Spleen (tissue), 11 donors: ENCODE measurements at regions not wholly inside any gene's neighbourhood (a gene's known extent, or its start where the extent isn't known, plus 50 kb on each side); places are given as distances from the start of the nearest gene placed in this dataset.

Source experiments
- DNase-seq: peaks from one replicate; pipeline ENCODE4 v3.0.0-alpha.2; 2020
- H3K27ac ChIP-seq, 8 donors: fragments of 200-600 bp; sonication (generic) in 7 of 8; 1 replicate in 4 of 8; 2 replicates in 4 of 8; pipeline versions ENCODE4 v1.5.0 to v1.8.0; 2016 to 2021; ENCODE audit warnings: inconsistent platforms in 4 of 8, mild to moderate bottlenecking in 4 of 8, moderate library complexity in 1 of 8
- H3K27me3 ChIP-seq, 7 donors: fragments of 200-600 bp; sonication (generic) in 6 of 7; replicated peaks in 1 of 7; 1 replicate in 4 of 7; 2 replicates in 3 of 7; pipeline versions ENCODE4 v1.5.0 to v1.8.0; 2016 to 2021; ENCODE audit warnings: inconsistent platforms in 3 of 7, mild to moderate bottlenecking in 1 of 7
- H3K36me3 ChIP-seq, 6 donors: fragments of 200-600 bp; sonication (generic) in 5 of 6; 1 replicate in 4 of 6; 2 replicates in 2 of 6; pipeline versions ENCODE4 v1.5.0 to v1.8.0; 2016 to 2021; ENCODE audit warnings: inconsistent platforms in 2 of 6
- H3K4me1 ChIP-seq, 6 donors: fragments of 200-600 bp; sonication (generic) in 5 of 6; 1 replicate in 3 of 6; 2 replicates in 3 of 6; pipeline versions ENCODE4 v1.5.0 to v1.8.0; 2016 to 2021; ENCODE audit warnings: inconsistent platforms in 3 of 6
- H3K4me3 ChIP-seq, 8 donors: fragments of 200-600 bp; sonication (generic) in 7 of 8; 1 replicate in 4 of 8; 2 replicates in 4 of 8; pipeline versions ENCODE4 v1.5.0 to v1.8.0; 2016 to 2021; ENCODE audit warnings: inconsistent platforms in 4 of 8, mild to moderate bottlenecking in 4 of 8, moderate library complexity in 2 of 8
- H3K9me3 ChIP-seq, 8 donors: fragments of 200-600 bp; sonication (generic) in 7 of 8; 1 replicate in 4 of 8; 2 replicates in 4 of 8; pipeline versions ENCODE4 v1.5.0 to v1.8.0; 2016 to 2021; ENCODE audit warnings: inconsistent platforms in 4 of 8
- CTCF ChIP-seq, 11 experiments: fragments of 200-600 bp in 7 of 11; fragments of 450-650 bp in 4 of 11; sonication (generic) in 4 of 11; IDR thresholded peaks in 8 of 11; conservative IDR thresholded peaks in 3 of 11; 1 replicate in 7 of 11; 2 replicates in 4 of 11; pipeline versions ENCODE4 v1.4.0 to v1.8.0; 2016 to 2021; ENCODE audit warnings: antibody characterized with exemption in 11 of 11, inconsistent platforms in 4 of 11, mild to moderate bottlenecking in 1 of 11
- POLR2A ChIP-seq, 3 donors: fragments of 450-650 bp; IDR thresholded peaks; one replicate each; pipeline ENCODE4 v1.5.1; 2017; ENCODE audit warnings: antibody characterized with exemption in 3 of 3, mild to moderate bottlenecking in 1 of 3
- POLR2AphosphoS5 ChIP-seq, 3 donors: sonication (generic); formaldehyde crosslinking; IDR thresholded peaks; one replicate each; pipeline ENCODE4 v1.5.1; 2017; ENCODE audit warnings: antibody characterized with exemption in 3 of 3
- WGBS, 5 donors: extraction: QIAGEN DNeasy Blood & Tissue Kit in 3 of 5; methylation state at CpG; one replicate each; pipeline versions ENCODE4 v1.1.5 to v1.1.7; 2013 to 2018; 5-methylcytosine and 5-hydroxymethylcytosine counted together
- intact Hi-C: fragments of 100-400 bp; cut with DNase I; formaldehyde crosslinking; loops from one replicate; pipeline ENCODE4 v1.15.0; 2023; ENCODE audit warnings: low total_unique reads
- donor health status: healthy with polysubstance abuse.
- donor health status: DM: no; HTN: no; CAD: no; lungs with moderate emphysema.
- donor health status: DM: no; HTN: no; CAD: no.
- donor health status: Bipolar disorder and iron deficiency.
- donor health status: healthy.
- donor health status: DM: no; HTN: no; CAD: no.
- donor health status: DM: yes; HTN: yes; CAD: no.

DNA sequence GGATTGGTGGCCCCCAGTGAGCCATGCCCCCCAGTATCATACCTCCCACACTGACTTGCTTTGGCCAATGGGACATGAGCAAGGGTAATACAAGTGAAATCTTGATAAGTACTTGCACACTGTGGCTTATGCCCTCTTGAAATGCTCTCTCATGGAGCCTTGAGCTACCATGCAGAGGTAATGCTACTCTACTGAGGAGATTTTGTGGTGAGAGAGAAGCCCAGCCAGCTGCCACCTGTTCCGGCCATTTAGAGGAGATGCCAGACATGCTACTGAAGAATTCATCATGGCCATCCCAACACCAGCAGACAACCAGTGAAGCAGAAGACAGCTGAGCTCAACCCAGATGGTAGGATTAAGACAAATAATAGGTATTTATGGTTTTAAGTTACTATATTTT, 299.5 kb downstream of the MEF2C start:
- TF ChIP-seq POLR2A (IDR thresholded peaks at IDR 0.05) (no peak), POLR2AphosphoS5 (IDR thresholded peaks at IDR 0.05) (no peak), CTCF (IDR thresholded peaks at IDR 0.05 in 8 of 11, conservative IDR thresholded peaks at IDR 0.05 in 3 of 11) (no peak)
- H3K4me3 ChIP-seq, result no peak overlapping the region
- H3K4me1 ChIP-seq, result no peaks in the 10 kb centered on the region
- intact Hi-C loops, result no loop called here
- H3K36me3 ChIP-seq, result no peaks in the 10 kb centered on the region
- peaks cover 0 to 24% (median 9%) of the 10 kb centered on the region in 8 donors for H3K9me3 ChIP-seq
- H3K27ac ChIP-seq, result no peak overlapping the region
- WGBS, 5 donors, result 89 to 100% (median 94%) methylated on average over 1 of the region's 1 CpG
- no peak for DNase-seq
- peaks cover 0 to 12% (median 0%) of the 10 kb centered on the region in 7 donors for H3K27me3 ChIP-seq

DNA sequence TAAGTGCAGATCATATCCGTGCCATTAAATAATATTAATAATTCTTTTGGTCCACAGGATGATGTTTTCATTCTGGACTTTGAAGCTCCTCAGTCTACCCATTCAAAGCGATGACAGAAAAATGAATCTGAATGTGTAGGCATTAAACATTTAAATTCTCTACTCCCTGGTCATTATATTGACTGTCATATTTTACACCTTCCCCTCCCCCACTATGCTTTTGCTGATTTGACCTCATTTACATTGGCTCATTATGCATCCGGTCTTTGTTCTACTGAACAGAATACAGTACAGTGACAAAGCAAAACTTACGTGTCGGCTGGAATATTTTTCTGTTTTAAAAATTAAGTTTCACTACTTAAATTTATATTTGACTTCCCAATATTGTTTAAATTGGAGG, 289.7 kb upstream of the TMEM161B start:
- H3K9me3 ChIP-seq, result no peaks in the 10 kb centered on the region
- H3K36me3 ChIP-seq, result no peaks in the 10 kb centered on the region
- no peak overlapping the region for H3K27ac ChIP-seq
- DNase-seq, result no peak
- H3K27me3 ChIP-seq, result no peaks in the 10 kb centered on the region
- no peak overlapping the region for H3K4me3 ChIP-seq
- no peaks in the 10 kb centered on the region for H3K4me1 ChIP-seq
- 85 to 97% (median 89%) methylated on average over 5 of the region's 5 CpGs for WGBS, 5 donors
- intact Hi-C loops, result no loop called here
- no peak for TF ChIP-seq CTCF (IDR thresholded peaks at IDR 0.05 in 8 of 11, conservative IDR thresholded peaks at IDR 0.05 in 3 of 11)
- TF ChIP-seq POLR2AphosphoS5 (IDR thresholded peaks at IDR 0.05), result no peak
- TF ChIP-seq POLR2A (IDR thresholded peaks at IDR 0.05), result no peak

- no peaks in the 10 kb centered on the region for H3K9me3 ChIP-seq
- no peaks in the 10 kb centered on the region for H3K27me3 ChIP-seq
- TF ChIP-seq CTCF (IDR thresholded peaks at IDR 0.05 in 8 of 11, conservative IDR thresholded peaks at IDR 0.05 in 3 of 11) (no peak), POLR2A (IDR thresholded peaks at IDR 0.05) (no peak)
- intact Hi-C loops, result no loop called here
- 78 to 93% (median 89%) methylated on average over 3 of the region's 3 CpGs for WGBS, 5 donors
- H3K4me1 ChIP-seq, result no peaks in the 10 kb centered on the region
- no peak overlapping the region for H3K4me3 ChIP-seq
- no peak for DNase-seq
- H3K36me3 ChIP-seq, result no peaks in the 10 kb centered on the region
- no peak overlapping the region for H3K27ac ChIP-seq
Measured at GRCh38 chr5:88557881-88558280, 289.2 kb upstream of the TMEM161B start.

- no peak for TF ChIP-seq POLR2A (IDR thresholded peaks at IDR 0.05)
- no peak for TF ChIP-seq CTCF (IDR thresholded peaks at IDR 0.05 in 8 of 11, conservative IDR thresholded peaks at IDR 0.05 in 3 of 11)
- TF ChIP-seq POLR2AphosphoS5 (IDR thresholded peaks at IDR 0.05), result no peak
- no peak for DNase-seq
- no peaks in the 10 kb centered on the region for H3K9me3 ChIP-seq
- H3K27me3 ChIP-seq, result no peaks in the 10 kb centered on the region
- no peak overlapping the region for H3K4me3 ChIP-seq
- intact Hi-C loops, result no loop called here
- WGBS, 5 donors, result 86 to 95% (median 94%) methylated on average over 2 of the region's 2 CpGs
- no peaks in the 10 kb centered on the region for H3K36me3 ChIP-seq
- no peaks in the 10 kb centered on the region for H3K4me1 ChIP-seq
- no peak overlapping the region for H3K27ac ChIP-seq
Measured at GRCh38 chr5:88557131-88557530, 288.5 kb upstream of the TMEM161B start.
